Fibroblast of skin of back (primary cell): ENCODE measurements at regions not wholly inside any gene's neighbourhood (a gene's known extent, or its start where the extent isn't known, plus 50 kb on each side); places are given as distances from the start of the nearest gene placed in this dataset.
"Not testable (repeated sequence)": the region's sequence is repeated elsewhere in the genome, so short reads cannot be mapped to it uniquely, and the experiment has no call there.

ENCODE experiments used
- DNase-seq: peaks from one replicate; pipeline ENCODE4 v3.0.0-alpha.2; 2013

DNA sequence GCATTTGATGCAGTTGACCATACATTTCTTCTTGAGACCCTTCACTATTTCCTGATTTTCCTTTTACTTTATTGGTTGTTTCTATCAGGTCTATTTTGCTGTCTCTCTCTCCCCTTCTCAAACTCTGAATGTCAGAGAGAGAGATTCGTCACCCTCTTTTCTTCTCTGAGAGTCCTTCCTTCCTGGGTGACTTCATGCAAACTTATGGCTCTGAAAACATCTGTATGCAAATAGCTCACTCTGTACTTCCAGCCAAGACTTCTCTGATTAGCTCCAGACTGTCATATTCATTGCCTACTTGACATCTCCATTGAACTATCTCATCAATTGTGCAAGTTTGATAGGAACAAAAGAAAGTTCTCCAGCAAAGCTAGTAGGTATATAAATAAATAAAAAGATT, 191.7 kb upstream of the KLF6 start:
- DNase-seq: no peak

DNA sequence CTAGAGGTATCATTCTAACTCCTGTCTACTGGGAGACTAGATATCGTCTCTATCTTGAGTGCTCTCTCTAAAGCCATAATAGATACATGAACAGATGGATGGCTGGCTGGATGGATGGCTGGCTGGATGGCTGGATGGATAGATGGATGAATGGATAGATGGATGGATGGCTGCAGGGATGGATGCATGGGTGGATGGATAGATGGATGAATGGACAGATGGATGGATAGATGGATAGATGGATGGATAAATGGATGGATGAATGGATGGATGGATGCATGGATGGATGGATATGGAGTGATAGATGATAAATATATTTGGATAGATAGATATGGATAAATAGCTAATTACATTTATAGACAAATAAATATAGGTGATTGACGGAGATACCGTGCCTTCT, 191.2 kb upstream of the KLF6 start:
- no peak for DNase-seq

DNA sequence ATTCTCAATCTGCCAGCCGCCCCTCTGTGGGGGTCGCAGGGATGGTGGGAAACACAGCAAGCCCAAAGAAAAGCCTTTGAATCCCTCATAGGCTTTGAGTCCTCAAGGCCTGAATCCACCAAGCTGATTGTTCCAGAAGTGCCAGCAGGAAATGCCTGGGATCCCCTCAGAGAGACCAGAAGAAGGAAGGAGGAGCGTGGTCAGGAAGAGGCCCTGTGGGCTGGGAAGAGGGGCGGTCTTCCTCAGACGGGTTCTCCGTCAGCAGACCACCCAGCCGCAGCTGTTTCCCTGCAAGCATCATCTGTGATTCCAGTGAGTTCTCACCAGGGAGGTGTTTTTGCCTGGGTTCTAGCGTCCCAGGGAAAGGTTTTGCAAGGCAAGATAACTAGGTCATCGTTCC, 190.0 kb upstream of the KLF6 start:
- DNase-seq: no peak

DNA sequence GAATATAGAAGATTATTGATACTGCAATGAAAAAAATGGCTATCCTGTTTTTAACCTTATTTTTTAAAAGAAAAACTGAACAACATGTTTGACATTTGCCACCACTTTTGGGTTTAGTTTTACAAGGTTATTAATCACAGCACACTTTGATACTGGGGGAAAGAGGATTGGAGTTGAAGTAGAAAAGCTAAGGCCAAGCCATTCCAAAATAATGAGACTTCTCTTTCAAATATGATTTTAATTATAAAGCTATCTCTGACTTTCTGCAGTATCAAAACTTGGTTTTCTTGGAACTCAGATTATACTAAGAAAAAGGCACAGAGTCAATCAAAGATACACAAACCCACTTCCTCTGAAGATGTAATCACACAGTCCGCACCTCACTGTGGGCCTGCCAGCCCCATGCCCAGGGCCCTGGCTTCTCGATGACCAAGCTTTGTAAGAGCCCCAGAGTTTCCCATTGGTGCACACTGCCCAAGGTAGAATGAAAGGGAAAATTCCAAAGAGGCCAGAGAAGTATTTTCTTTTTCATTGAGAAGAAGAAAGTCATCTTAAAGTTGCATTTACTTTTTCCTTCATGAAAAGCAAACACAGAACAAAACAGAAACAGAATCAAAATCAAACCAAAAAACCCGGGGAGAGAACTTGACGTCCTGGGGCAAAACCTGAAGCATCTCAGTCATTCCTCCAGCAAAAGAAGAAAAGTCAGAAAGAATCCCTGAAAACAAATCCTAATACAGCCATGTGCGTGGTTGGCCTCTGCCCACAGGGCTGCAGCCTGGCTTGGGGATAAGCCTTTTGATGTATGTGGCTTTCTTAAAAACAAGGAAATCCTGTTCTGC, 187.7 kb upstream of the KLF6 start:
- DNase-seq: no peak

DNA sequence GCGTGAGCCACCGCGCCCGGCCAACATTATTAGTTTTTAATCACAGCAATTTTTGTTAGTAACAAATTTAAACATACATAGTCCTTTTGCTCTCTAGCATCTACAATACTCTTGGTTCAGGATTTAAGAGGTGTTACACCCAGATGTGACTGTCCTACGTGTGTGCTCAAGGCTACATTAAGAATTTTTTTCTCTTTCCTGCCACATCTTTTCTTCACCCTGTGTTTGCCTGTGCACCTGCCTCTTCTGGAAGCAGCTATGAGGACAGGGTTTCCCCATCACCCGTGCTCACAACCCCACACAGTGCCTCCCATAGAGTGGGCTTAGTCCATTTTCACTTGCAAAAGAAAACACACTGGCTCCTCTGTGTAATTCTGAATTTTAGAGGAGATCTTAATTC, 186.7 kb upstream of the KLF6 start:
- no peak for DNase-seq

DNA sequence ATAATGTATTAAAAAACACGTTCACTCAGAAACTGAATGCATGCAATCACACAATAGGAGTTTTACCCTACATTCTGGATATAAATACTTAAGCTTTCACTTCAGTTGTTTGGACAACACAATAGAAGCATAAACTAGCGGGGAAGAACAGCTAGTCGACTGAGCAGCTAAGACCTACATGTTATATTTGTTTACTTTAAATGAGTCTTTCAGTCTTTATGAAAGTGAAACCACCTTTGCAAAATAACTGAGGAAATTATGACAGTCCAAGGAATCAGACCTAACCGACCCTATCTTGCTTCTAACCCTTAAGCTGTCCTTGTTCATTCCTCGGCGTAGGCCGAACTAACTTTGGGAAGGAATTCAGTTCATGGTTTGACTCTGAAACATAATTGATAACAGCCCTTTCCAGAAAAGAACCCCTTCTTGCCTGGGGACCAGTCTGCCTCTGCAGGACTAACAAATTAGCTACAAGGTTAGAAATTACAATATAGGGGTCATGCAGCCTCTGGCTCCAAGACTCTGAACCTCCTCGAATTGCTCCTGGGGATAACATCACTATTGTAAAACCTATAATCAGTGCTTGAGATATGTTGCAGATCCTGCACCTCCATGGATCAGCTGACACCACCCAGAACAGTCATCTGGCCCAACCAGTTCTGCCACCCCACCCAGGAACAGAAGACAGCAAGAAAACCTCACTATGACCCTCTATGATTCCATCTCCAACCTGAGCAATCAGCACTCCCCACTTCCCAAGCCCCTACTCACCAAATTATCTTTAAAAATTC, 185.1 kb upstream of the KLF6 start:
- no peak for DNase-seq

DNA sequence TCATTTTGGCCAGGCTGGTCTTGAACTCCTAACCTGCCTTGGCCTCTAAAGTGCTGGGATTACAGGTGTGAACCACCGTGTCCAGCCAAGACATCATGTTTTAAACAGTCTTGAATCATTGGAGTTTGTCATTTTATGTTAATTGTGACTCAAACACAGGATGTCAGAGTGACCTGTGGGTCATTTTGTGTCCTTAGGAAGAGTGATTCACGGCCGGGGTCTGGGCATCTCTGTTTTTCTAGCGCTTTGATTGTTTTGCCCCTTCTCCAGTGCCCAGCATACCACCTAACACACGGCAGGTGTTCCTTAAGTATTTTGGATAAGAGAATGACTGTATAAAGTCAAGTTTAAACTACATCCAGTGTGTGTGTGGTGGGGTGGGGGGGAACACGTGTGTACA, 183.7 kb upstream of the KLF6 start:
- DNase-seq: no peak

DNA sequence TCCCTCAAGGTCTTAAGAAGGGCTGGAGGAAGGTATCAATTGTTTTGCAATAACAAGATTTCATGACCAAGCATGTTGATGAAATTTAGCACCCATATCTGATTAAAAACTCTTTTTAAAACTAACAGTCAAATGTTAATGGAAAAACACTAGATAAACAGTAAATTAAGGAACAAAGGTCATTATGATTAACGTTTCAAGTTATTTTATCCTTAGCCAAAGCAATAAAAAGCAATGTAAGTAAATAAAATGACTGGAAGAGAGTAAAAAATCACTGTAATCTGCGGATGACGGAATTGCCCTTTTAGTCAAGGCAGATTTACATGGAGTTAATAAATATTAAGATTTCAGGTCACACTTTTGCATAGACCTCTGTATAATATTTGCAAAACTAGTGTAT, 179.5 kb upstream of the KLF6 start:
- DNase-seq: no peak

DNA sequence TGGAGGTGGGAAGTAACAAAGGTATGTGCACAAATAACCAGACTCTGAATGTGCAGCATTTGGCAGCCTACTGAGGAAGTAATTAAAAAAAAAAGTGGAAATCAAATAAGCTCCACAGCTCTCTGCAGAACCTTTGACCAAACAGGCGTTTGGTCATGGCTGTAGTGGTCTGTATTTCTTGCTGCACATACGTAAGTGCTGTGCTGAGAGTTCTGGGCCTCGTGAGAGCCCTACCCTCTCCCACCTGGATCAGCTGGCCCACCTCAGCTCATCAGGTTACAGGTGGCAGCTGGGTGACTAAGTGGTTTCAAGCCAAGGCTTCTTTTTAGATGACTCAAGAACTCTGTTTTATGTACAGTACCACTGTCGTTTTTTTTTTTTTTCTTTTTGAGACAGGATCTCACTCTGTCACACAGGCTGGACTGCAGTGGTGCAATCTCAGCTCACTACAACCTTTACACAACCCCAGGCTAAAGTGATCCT, 178.2 kb upstream of the KLF6 start:
- no peak for DNase-seq

DNA sequence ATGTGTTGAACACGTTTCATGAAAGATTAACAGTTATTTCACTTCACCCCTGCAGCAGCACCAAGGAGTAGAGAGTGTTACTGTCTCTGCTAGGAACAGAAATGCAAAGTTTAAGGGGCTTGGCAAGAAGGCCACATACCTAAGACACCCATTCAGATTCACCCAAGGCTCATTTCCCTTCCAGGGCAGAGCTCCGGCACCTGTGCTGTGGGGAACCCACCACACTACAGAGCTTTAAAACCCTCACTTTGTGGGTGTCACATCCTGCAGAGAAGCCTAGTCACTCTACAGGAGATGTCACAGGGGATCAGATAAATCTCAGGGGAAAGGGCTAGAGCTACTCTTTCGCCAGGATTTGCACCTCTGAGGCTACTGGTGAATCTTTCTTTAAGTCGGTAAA, 176.1 kb upstream of the KLF6 start:
- DNase-seq: no peak

DNA sequence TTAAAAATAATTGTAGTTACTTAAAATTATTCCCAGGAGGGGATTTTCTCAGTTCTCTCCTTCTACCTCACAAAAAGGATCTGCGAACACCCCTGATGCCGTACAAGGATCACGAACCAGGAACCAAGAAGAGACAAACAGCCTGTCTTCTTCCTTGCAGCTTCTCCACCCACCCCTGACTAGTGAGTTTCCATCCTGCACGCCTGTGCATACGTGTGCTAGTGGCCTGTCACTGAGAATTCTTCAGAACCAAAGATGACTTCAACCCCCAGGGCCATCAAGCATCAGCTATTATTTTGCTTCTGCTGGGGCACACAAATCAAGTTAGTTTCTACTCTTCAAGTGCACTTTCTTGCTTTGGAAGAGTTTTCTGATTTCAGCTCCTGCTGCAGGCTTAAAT, 175.5 kb upstream of the KLF6 start:
- no peak for DNase-seq

DNA sequence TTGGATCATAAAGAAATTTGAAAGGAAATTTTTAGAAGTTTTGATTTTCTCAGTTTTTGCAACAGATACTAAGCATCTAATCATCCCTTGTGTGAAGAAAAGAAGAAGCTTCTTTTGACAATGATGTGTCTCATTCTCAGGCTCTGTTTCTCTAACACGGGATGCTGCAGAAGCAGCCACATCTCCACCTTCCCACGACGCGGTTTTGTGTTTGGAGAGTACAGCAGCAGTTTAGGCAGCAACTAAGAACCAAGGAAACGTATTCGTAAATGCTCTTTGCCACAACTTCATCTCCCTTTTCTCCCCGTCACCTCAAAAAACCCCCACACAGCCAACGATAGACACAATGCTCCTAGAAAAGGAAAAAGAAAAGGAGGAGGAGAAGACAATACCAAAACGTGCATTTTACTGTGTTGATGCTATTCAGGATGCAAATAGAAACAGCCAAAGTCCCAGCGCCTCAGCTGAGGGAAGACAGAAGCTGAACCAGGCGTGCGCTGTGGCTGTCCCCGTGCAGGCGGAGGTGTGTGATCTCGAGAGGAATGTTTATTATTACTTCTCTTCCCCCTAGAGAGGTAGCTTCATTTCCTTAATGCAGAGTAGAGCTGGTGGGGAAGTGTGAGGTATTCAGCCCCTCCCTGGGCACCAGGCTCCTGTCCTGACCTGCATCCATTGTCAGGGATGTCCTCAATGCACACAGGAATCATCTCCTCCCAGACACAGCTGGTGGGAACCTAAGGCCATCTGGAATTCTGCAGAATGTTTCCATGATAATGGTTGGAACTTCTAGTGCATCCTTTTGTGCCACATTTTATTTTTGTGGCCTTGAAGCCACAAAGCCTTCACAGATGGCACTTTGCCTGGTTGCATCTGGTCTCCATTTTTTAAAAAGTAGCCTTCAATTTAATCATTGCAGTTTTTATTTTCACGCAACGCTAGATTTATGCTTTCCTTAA, 174.6 kb upstream of the KLF6 start:
- DNase-seq: no peak

DNA sequence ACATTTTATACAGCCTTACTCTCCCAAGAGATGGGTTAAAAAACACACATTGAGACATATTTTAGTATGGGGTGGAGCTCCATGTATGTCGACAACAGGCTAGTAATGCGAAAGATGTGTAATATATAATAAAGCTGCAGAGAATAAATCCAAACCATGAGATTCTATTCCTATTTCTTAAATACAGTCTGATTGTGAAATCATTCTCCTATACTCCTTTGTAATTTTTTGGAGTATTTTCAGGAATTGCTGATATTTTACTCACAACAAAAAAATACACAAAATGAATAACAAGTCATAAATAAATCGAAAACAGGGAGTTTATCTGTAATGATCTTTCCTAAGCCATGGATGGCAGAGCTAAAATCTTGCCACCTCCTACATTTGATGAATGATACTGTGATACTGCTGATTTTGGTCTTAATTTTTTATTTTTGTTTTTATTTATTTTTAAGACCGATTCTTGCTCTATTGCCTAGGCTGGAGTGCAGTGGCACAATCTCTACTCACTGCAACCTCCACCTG, 173.5 kb upstream of the KLF6 start:
- DNase-seq: no peak

DNA sequence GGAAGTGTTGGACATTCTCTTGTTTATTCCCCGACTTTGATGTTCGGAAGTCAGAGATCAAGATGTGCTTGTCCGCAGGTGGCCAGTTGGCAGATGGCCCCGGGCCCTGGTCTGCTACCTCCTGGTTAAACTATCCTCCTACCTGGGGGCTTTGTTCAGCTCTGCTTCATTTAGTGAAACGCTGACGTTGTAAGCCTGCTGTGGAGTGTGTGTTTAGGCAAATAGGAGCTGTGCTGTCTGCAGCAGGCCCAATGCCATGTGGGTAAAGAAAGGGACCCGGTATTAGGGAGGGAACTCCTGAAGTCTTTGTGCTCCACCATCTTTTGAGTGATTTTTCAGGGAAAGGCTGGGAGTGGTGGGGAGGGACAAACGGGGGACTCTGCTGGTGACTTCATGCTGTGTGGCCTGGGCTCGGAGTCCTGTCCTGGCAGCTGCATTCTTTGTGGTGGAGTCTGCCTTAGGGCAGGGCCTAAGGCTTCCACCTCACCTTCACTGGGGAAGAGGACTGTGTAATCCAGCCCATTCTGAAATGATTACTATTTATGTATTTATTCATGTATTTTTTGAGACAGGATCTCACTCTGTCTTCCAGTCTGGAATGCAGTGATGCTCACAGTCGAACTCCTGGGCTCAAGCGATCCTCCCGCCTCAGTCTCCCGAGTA, 171.1 kb upstream of the KLF6 start:
- no peak for DNase-seq

DNA sequence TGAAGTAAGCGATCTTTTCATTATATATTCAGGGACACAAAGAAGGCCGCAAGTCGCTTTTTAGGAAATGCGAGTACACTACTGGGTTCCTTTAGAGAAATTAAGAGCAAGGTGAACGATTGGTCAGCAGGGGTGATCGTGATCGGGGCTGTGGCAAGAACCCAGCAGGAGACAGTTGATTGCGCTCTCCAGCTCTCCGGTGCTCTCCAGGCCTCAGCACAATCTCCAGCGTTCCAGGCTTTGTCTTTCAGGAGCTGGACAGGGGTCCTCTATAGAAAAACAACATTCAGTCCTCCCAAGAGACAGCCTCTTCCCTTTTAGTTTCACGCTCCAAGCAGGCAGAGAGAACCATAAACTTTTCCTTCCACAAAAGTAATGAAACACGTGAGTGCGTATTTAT, 170.5 kb upstream of the KLF6 start:
- peak; percentile 40 for DNase-seq

DNA sequence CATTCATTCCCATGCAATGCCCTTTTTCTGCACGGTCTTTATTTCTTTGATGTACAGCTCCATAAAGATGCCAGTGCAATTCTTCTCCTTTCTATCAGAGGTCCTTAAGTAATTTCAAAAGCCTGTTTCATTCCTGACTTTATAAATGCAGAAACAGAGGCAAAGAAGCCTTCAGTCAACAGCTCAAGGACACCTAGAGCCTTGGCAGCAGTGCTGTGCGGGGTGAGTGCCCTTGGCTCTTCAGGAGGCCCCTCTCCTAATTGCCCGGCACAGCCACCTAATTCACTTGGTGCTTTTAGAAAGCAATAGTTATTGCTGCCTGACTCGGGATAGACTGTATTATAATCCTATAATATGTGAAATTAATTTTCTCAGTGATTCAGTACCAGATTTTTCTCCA, 169.6 kb upstream of the KLF6 start:
- no peak for DNase-seq

DNA sequence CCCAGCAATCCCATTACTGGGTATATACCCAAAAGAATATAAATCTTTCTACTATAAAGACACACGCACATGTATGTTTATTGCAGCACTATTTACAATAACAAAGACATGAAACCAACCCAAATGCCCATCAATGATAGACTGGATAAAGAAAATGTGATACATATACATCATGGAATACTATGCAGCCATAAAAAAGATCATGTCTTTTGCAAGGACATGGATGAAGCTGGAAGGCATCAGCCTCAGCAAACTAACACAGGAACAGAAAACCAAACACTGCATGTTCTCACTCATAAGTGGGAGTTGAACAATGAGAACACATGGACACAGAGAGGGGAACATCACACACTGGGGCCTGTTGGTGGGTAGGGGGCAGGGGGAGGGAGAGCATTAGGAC, 169.0 kb upstream of the KLF6 start:
- not testable (repeated sequence) for DNase-seq

DNA sequence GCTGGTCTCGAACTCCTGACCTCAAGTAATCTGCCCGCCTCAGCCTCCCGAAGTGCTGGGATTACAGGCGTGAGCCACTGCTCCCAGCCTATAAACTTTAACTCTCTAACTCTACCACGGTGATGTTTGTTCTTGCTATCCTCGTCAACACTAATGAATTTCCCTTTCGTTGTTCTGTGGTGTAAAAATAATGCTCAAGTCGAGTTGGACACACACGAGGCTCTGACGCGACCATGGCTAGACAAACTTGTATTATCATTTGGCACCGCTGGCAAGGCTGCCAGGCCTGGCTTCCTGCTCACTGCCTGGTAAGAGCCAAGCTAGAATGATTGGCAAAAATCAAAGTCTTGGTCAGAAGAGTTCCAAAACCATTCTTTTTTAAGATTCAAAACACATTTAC, 167.0 kb upstream of the KLF6 start:
- no peak for DNase-seq

DNA sequence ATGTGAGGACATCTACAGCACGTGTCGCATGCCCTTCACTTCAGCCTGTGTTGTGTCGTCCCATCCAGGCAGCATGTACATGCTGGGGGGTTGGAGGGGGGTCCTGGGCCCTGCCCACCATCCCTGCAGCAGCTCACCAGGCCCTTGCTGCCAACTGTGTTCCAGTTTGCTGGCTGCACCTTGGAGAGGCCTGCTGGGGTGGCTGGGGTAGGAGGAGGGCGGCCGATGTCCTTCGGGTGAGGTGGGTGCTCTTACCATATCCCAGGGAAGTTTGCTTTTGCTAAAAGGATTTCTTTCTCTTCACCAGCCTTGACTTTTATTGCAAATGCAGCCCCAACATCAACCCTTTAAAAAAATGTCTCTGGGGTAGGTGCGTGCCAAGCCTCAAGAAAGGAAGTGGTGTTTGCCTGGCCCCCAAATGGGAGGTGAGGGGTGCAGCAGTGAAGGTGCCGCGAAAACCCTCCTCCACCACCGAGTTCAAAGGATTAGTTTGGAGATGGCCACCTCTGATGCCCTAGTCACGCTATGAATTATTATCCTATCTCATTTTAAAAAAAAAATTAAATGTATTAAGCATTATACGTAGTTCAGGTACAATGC, 165.8 kb upstream of the KLF6 start:
- no peak for DNase-seq

DNA sequence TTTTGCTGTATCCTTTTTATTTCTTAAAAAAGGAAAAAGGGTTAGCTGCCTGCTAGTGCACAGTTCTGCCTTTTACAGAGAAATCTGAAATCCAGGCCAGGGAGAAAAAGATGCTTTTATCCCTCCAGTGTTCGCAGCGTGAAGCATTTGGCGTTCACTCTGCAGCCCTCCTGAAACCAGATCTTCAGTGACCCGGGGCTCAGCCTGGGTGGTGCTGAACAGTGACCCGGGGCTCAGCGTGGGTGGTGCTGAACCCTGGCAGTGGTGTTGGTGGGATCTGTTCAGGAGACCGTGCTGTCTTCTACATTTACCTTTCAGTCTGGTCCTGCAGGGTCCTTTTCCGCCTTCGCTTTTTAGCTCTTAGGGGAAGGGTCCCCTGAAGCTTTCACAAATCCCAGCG, 164.7 kb upstream of the KLF6 start:
- DNase-seq: no peak

DNA sequence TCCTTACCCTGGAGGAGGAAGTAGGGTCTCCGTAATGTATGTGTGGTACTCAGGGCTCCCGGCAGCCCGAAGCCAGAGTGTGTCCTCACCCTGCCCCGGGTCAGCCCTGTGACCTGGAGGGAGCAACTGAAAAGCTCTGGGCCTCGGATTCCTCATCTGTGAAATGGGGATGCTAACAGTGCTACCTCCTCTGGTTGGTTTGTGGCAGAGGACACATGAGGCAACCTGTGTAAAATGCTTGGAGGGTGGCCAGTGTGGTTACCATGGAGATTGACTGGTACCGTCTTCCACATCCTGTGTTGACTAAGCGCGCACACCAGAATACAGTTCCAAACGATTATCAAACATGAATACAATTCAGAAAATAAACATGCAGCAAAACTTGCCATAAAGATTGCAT, 163.8 kb upstream of the KLF6 start:
- DNase-seq: peak; percentile 57
